T-cell (primary cell): ENCODE measurements at regions not wholly inside any gene's neighbourhood (a gene's known extent, or its start where the extent isn't known, plus 50 kb on each side); places are given as distances from the start of the nearest gene placed in this dataset.
"Not testable (repeated sequence)": the region's sequence is repeated elsewhere in the genome, so short reads cannot be mapped to it uniquely, and the experiment has no call there.

Experiments
- ATAC-seq, 4 experiments: fragments of 200-7000 bp in 3 of 4; fragments of 150-1000 bp in 1 of 4; cut with Tn5 transposase; replicated peaks in 1 of 4; 1 replicate in 3 of 4; 2 replicates in 1 of 4; pipeline ENCODE4 v1.10.0; 2021; ENCODE audit warnings: moderate library complexity in 3 of 4, mild to moderate bottlenecking in 2 of 4, moderate number of reproducible peaks in 1 of 4
- CTCF ChIA-PET, 2 donors: fragments of 300-600 bp; sonication (Branson Sonifier 250); formaldehyde crosslinking; loops; one replicate each; lab custom pipeline; 2022; ENCODE audit warnings: antibody characterized with exemption in 2 of 2; lab: Charles Lee
- POLR2A ChIA-PET, 2 donors: fragments of 300-600 bp; sonication (Branson Sonifier 250); formaldehyde crosslinking; loops; one replicate each; lab custom pipeline; 2022; ENCODE audit warnings: antibody characterized with exemption in 2 of 2; lab: Charles Lee
- DNase-seq, 35 experiments: peaks; one replicate each; pipeline versions ENCODE4 v3.0.0 to v3.0.0-alpha.2; 2013 to 2023
- H3K27ac ChIP-seq: one replicate; pipeline ENCODE4 v1.5.1; 2013; ENCODE audit warnings: low read length
- H3K27me3 ChIP-seq, 2 experiments: replicated peaks in 1 of 2; 1 replicate in 1 of 2; 2 replicates in 1 of 2; pipeline versions ENCODE4 v1.6.1 to v1.7.0; 2013; ENCODE audit warnings: low read length in 1 of 2, mixed read lengths in 1 of 2; ENCODE audit not compliant: control insufficient read depth in 2 of 2, insufficient read depth in 2 of 2; ENCODE audit errors: extremely low read depth in 1 of 2
- H3K36me3 ChIP-seq, 2 donors: 1 replicate in 1 of 2; 2 replicates in 1 of 2; pipeline versions ENCODE4 v1.6.1 to v1.7.0; 2013; ENCODE audit warnings: low read length in 1 of 2; ENCODE audit not compliant: control insufficient read depth in 2 of 2, insufficient read depth in 1 of 2; ENCODE audit errors: extremely low read depth in 1 of 2
- H3K4me1 ChIP-seq, 2 experiments: 1 replicate in 1 of 2; 2 replicates in 1 of 2; pipeline versions ENCODE4 v1.6.1 to v1.7.0; 2013; ENCODE audit warnings: low read length in 2 of 2, mixed read lengths in 1 of 2; ENCODE audit not compliant: insufficient read depth in 2 of 2, control insufficient read depth in 1 of 2; ENCODE audit errors: extremely low read depth in 1 of 2
- H3K4me3 ChIP-seq, 2 donors: 1 replicate in 1 of 2; 2 replicates in 1 of 2; pipeline versions ENCODE4 v1.5.1 to v1.7.0; 2013; ENCODE audit warnings: mild to moderate bottlenecking in 2 of 2, low read length in 1 of 2, moderate library complexity in 1 of 2; ENCODE audit not compliant: control insufficient read depth in 1 of 2; ENCODE audit errors: extremely low read depth in 1 of 2
- H3K9me3 ChIP-seq: 2 replicates; pipeline ENCODE4 v1.7.0; 2013
- H3K27ac Mint-ChIP-seq, 2 donors: one replicate each; pipeline ENCODE4 v1.8.0; 2020 to 2021; ENCODE audit warnings: mild to moderate bottlenecking in 2 of 2, mixed read lengths in 2 of 2
- H3K27me3 Mint-ChIP-seq, 2 donors: one replicate each; pipeline ENCODE4 v1.8.0; 2021 to 2022; ENCODE audit warnings: mixed read lengths in 2 of 2
- H3K36me3 Mint-ChIP-seq: one replicate; pipeline ENCODE4 v1.8.0; 2021; ENCODE audit warnings: mixed read lengths
- H3K4me1 Mint-ChIP-seq, 3 donors: one replicate each; pipeline ENCODE4 v1.8.0; 2020 to 2022; ENCODE audit warnings: mixed read lengths in 3 of 3, mild to moderate bottlenecking in 1 of 3
- H3K4me3 Mint-ChIP-seq, 3 donors: one replicate each; pipeline ENCODE4 v1.8.0; 2020 to 2022; ENCODE audit warnings: mild to moderate bottlenecking in 3 of 3, mixed read lengths in 3 of 3, moderate library complexity in 3 of 3
- H3K9me3 Mint-ChIP-seq, 3 donors: one replicate each; pipeline ENCODE4 v1.8.0; 2020 to 2022; ENCODE audit warnings: mixed read lengths in 3 of 3
- WGBS: methylation state at CpG from one replicate; pipeline ENCODE4 v1.1.5; 2013; ENCODE audit warnings: missing lambda C conversion rate; ENCODE audit not compliant: insufficient coverage; 5-methylcytosine and 5-hydroxymethylcytosine counted together

DNA sequence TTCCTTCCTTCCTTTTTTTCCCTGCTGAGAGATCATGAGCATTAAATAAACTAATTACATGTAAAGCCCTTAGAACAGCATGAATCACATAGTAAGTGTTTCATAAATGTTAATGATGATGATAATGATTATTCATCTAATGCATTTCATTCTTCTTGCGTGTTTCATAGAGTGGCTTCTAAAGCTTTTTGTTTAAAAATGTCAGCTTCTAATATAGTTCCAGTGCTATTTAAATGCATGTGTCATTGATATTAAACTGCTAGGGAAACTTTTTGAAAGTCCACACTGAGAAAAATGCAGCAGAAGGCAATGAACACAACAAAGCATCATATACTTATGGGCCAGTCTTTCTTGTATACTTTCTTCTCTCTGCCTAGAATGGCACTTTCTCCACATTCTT is 894.8 kb downstream of the REEP3 start:
- H3K27ac ChIP-seq = no peak overlapping the region
- H3K4me3 Mint-ChIP-seq = no peak overlapping the region
- ATAC-seq (no peak), DNase-seq (no peak)
- no peaks in the 10 kb centered on the region for H3K4me1 Mint-ChIP-seq
- no peaks in the 10 kb centered on the region for H3K27me3 ChIP-seq
- H3K9me3 Mint-ChIP-seq = peaks cover under 1 to 5% (median 4%) of the 10 kb centered on the region in 3 donors
- ChIA-PET POLR2A (no interaction called here), CTCF (interaction anchor here in 1 of 2 donors (0.5 kb wide), 1 partner anchor 67 kb away, joined by 3 read pairs; no protein-coding TSS in a partner anchor)
- no peak overlapping the region for H3K4me3 ChIP-seq
- no CpG with 5 or more reads among the region's 1 CpG for WGBS
- no peaks in the 10 kb centered on the region for H3K36me3 ChIP-seq
- no peak overlapping the region for H3K27ac Mint-ChIP-seq
- no peaks in the 10 kb centered on the region for H3K27me3 Mint-ChIP-seq
- no peaks in the 10 kb centered on the region for H3K36me3 Mint-ChIP-seq
- no peaks in the 10 kb centered on the region for H3K9me3 ChIP-seq
- no peaks in the 10 kb centered on the region for H3K4me1 ChIP-seq

DNA sequence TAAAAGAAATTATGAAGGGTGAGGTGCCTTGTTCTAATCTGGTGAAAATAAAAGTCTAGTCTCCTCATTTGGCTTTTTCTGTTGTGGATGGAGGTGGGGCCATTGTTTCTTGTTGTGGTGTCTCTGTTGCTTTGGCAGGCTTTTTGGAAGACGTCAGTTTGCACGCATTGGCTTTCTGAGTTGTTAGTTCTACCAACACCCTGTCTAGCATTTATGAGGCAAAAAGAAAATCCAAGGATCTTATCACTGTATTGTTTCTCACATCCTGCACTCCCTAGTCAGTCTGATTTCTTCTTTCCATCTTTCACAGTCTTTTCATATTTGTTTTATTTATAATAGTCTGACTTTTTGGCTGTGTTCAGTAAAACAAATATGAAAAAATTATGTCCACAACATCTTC is 898.3 kb downstream of the REEP3 start:
- POLR2A ChIA-PET = no interaction called here
- Mint-ChIP-seq H3K4me1 (no peaks in the 10 kb centered on the region), H3K4me3 (no peak overlapping the region), H3K27ac (no peak overlapping the region), H3K27me3 (no peaks in the 10 kb centered on the region), H3K36me3 (no peaks in the 10 kb centered on the region), H3K9me3 (peaks cover 0 to 3% (median 0%) of the 10 kb centered on the region in 3 donors)
- DNase-seq (no peak), ATAC-seq (no peak)
- Histone ChIP-seq H3K4me3 (no peak overlapping the region), H3K36me3 (no peaks in the 10 kb centered on the region), H3K4me1 (no peaks in the 10 kb centered on the region), H3K9me3 (no peaks in the 10 kb centered on the region), H3K27me3 (no peaks in the 10 kb centered on the region), H3K27ac (no peak overlapping the region)
- CTCF ChIA-PET = no interaction called here
- no CpG with 5 or more reads among the region's 2 CpGs for WGBS

DNA sequence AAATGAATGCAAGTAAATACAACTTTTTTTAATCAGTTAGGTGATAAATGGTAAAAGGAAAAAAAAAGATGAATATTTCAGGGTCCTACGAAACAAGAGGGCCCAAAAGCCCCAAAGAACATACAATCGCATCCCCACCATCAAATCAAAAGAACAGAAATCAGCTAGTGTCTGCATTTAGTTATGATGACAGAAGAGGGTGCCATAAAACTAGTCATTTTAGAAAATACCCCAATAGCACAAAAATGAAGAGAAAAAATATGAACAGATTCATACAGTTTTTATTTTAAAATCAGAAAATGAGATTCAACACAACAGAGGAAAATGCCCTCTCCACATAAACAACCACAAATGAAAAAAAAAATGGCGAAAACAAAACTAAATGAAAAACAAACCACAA is 905.5 kb downstream of the REEP3 start:
- no peaks in the 10 kb centered on the region for H3K27me3 ChIP-seq
- no CpG with 5 or more reads among the region's 3 CpGs for WGBS
- Mint-ChIP-seq H3K9me3 (peaks cover 0 to 7% (median 3%) of the 10 kb centered on the region in 3 donors), H3K27ac (no peak overlapping the region), H3K36me3 (no peaks in the 10 kb centered on the region), H3K27me3 (no peaks in the 10 kb centered on the region), H3K4me3 (no peak overlapping the region), H3K4me1 (no peaks in the 10 kb centered on the region)
- H3K27ac ChIP-seq = no peak overlapping the region
- POLR2A ChIA-PET = no interaction called here
- no peaks in the 10 kb centered on the region for H3K9me3 ChIP-seq
- no peaks in the 10 kb centered on the region for H3K4me1 ChIP-seq
- no peaks in the 10 kb centered on the region for H3K36me3 ChIP-seq
- CTCF ChIA-PET = no interaction called here
- DNase-seq (no peak), ATAC-seq (no peak)
- H3K4me3 ChIP-seq = no peak overlapping the region

DNA sequence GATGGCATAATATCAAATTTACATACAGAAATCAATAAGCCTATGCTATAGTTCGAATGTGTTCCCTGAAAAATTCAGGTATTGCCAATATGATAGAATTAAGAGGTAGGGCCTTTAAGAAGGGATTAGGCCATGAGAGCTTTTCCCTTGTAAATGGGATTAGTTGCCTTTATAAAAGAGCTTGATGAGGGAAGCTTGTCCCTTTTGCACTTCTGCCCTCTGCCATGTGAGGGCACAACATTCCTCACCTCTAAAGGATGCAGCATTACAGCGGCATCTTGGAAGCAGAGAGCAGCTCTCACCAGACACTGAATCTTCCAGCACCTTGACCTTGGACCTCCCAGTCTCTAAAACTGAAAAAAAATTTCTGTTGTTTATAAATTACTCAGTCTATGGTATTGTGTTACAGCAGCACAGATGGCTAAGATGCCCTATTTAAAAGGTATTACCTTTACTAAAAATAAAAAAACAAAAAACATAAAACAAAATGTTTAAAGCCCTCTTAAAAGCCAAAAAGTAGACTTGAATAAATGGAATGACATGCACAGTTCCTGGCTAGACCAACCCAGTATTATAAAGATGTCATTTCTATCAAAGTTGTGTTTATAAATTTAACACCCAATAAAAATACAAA is 909.6 kb downstream of the REEP3 start:
- Histone ChIP-seq H3K36me3 (no peaks in the 10 kb centered on the region), H3K4me1 (no peaks in the 10 kb centered on the region), H3K27ac (no peak overlapping the region), H3K9me3 (no peaks in the 10 kb centered on the region), H3K27me3 (no peaks in the 10 kb centered on the region), H3K4me3 (no peak overlapping the region)
- DNase-seq = no peak
- Mint-ChIP-seq H3K4me3 (no peak overlapping the region), H3K4me1 (no peaks in the 10 kb centered on the region), H3K36me3 (no peaks in the 10 kb centered on the region), H3K27ac (no peak overlapping the region), H3K9me3 (peaks cover 3 to 4% (median 3%) of the 10 kb centered on the region in 3 donors), H3K27me3 (no peaks in the 10 kb centered on the region)
- ChIA-PET POLR2A (no interaction called here), CTCF (interaction anchor here in 1 of 2 donors (0.6 kb wide), 1 partner anchor 315 kb away, joined by 8 read pairs; no protein-coding TSS in a partner anchor)
- ATAC-seq = no peak
- no CpG with 5 or more reads among the region's 2 CpGs for WGBS

DNA sequence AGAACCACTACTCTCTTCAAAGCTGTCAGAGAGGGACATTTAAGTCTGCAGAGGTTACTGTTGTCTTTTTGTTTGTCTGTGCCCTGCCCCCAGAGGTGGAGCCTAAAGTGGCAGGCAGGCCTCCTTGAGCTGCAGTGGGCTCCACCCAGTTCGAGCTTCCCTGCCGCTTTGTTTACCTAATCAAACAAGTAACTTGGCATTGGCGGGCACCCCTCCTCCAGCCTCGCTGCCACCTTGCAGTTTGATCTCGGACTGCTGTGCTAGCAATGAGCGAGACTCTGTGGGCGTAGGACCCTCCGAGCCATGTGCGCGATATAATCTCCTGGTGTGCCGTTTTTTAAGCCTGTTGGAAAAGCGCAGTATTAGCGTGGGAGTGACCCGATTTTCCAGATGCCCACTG is 920.7 kb downstream of the REEP3 start:
- CTCF ChIA-PET, H3K27ac Mint-ChIP-seq, H3K36me3 Mint-ChIP-seq, DNase-seq, POLR2A ChIA-PET, ATAC-seq, H3K4me1 Mint-ChIP-seq, H3K27ac ChIP-seq, H3K27me3 ChIP-seq, H3K36me3 ChIP-seq, H3K27me3 Mint-ChIP-seq, H3K4me3 Mint-ChIP-seq, H3K9me3 ChIP-seq, H3K4me3 ChIP-seq, H3K4me1 ChIP-seq: not testable (repeated sequence)
- WGBS = 93% methylated on average over 14 of the region's 14 CpGs
- H3K9me3 Mint-ChIP-seq = peaks cover 0 to 11% (median 11%) of the 10 kb centered on the region in 3 donors

DNA sequence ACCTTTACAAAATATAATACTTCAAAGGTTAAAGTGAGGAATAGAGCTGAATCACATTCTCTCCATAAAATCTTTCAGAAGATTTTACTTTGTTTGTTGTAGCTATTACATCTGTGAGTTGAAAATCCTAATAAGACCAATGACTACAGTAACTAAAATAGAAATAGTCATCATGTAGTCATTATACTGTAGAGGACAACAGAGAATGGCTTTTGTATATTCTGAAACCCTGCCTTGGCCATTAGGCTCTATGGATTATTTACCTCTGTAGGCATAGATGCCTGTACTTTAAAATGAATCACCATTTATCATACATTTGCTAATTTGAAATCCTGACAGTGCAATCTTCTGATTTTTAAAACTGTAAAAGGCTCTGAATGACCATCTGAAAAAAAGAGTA is 923.0 kb downstream of the REEP3 start:
- no peaks in the 10 kb centered on the region for H3K4me1 Mint-ChIP-seq
- ATAC-seq (no peak), DNase-seq (no peak)
- H3K27me3 ChIP-seq = no peaks in the 10 kb centered on the region
- ChIA-PET POLR2A (no interaction called here), CTCF (no interaction called here)
- H3K4me3 Mint-ChIP-seq = no peak overlapping the region
- no peaks in the 10 kb centered on the region for H3K9me3 ChIP-seq
- no peaks in the 10 kb centered on the region for H3K27me3 Mint-ChIP-seq
- H3K4me3 ChIP-seq = no peak overlapping the region
- peaks cover 0 to 10% (median 3%) of the 10 kb centered on the region in 3 donors for H3K9me3 Mint-ChIP-seq
- H3K36me3 ChIP-seq = no peaks in the 10 kb centered on the region
- no peaks in the 10 kb centered on the region for H3K4me1 ChIP-seq
- H3K27ac ChIP-seq = no peak overlapping the region
- H3K36me3 Mint-ChIP-seq = no peaks in the 10 kb centered on the region
- H3K27ac Mint-ChIP-seq = no peak overlapping the region

DNA sequence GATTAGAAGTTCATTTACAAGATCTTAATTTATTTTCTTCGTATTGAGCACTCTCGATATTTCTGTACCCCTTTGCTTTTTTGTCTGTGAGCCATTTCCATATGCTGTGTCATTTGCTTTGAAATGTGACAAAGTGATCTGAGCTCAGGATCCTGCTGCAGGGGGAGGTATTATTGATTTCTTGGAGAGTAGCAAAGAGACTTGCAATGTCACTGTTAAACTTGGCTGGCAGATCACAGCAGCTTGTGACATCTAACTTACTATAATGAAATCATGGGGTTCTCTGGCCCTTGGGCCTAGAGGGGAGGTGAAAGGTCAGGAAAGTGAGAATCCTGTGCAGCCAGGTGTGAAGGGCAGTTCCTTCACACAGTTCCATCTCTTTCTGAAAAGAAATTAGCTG is 923.4 kb downstream of the REEP3 start:
- Mint-ChIP-seq H3K27me3 (no peaks in the 10 kb centered on the region), H3K27ac (no peak overlapping the region), H3K4me3 (no peak overlapping the region), H3K36me3 (no peaks in the 10 kb centered on the region), H3K9me3 (peaks cover 0 to 6% (median 0%) of the 10 kb centered on the region in 3 donors), H3K4me1 (no peaks in the 10 kb centered on the region)
- POLR2A ChIA-PET = no interaction called here
- H3K36me3 ChIP-seq = no peaks in the 10 kb centered on the region
- no peaks in the 10 kb centered on the region for H3K4me1 ChIP-seq
- H3K27ac ChIP-seq = no peak overlapping the region
- CTCF ChIA-PET = interaction anchor here in 1 of 2 donors (1.1 kb wide), 1 partner anchor 10 kb away, joined by 6 read pairs; no protein-coding TSS in a partner anchor
- H3K4me3 ChIP-seq = no peak overlapping the region
- ATAC-seq (no peak), DNase-seq (no peak)
- no peaks in the 10 kb centered on the region for H3K9me3 ChIP-seq
- no peaks in the 10 kb centered on the region for H3K27me3 ChIP-seq
- no CpG with 5 or more reads among the region's 2 CpGs for WGBS
